ACC112 (cell line): ENCODE measurements at regions not wholly inside any gene's neighbourhood (a gene's known extent, or its start where the extent isn't known, plus 50 kb on each side); places are given as distances from the start of the nearest gene placed in this dataset.
"Not testable (repeated sequence)": the region's sequence is repeated elsewhere in the genome, so short reads cannot be mapped to it uniquely, and the experiment has no call there.

ENCODE experiments used
- H2AFZ ChIP-seq: fragments of 200-600 bp; sonication (generic); one replicate; pipeline ENCODE4 v1.6.0; 2017; ENCODE audit warnings: antibody characterized with exemption, low read length; ENCODE audit not compliant: unreplicated experiment
- H3K27ac ChIP-seq: fragments of 200-600 bp; sonication (generic); 2 replicates; pipeline ENCODE4 v1.5.1; 2014; ENCODE audit warnings: low read depth, mild to moderate bottlenecking, antibody characterized with exemption, low read length, moderate library complexity
- H3K27me3 ChIP-seq: fragments of 200-600 bp; sonication (generic); 2 replicates; pipeline ENCODE4 v1.6.1; 2014; ENCODE audit warnings: mild to moderate bottlenecking, antibody characterized with exemption, low read length, moderate library complexity, mixed read lengths; ENCODE audit not compliant: insufficient read depth
- H3K36me3 ChIP-seq: fragments of 200-600 bp; sonication (generic); 2 replicates; pipeline ENCODE4 v1.6.1; 2016; ENCODE audit warnings: mild to moderate bottlenecking, antibody characterized with exemption, low read length, moderate library complexity, mixed read lengths; ENCODE audit not compliant: insufficient read depth
- H3K4me1 ChIP-seq: fragments of 200-600 bp; sonication (generic); one replicate; pipeline ENCODE4 v1.6.1; 2016; ENCODE audit warnings: low read length, mixed read lengths; ENCODE audit not compliant: insufficient read depth, unreplicated experiment, control insufficient read depth
- H3K4me3 ChIP-seq: fragments of 200-600 bp; sonication (generic); 2 replicates; pipeline ENCODE4 v1.5.1; 2014; ENCODE audit warnings: mild to moderate bottlenecking, low read depth, low read length
- H3K79me2 ChIP-seq: fragments of 200-600 bp; sonication (generic); one replicate; pipeline ENCODE4 v1.6.0; 2016; ENCODE audit warnings: low read length; ENCODE audit not compliant: control insufficient read depth, unreplicated experiment, insufficient read depth

GRCh38 chr3:105974381-105974780 lies 105.6 kb upstream of the CBLB start:
- H3K27ac ChIP-seq = no peak overlapping the region
- H3K36me3 ChIP-seq = no peaks in the 10 kb centered on the region
- no peaks in the 10 kb centered on the region for H3K27me3 ChIP-seq
- no peaks in the 10 kb centered on the region for H3K79me2 ChIP-seq
- no peaks in the 10 kb centered on the region for H3K4me1 ChIP-seq
- H3K4me3 ChIP-seq = no peak overlapping the region
- no peak overlapping the region for H2AFZ ChIP-seq

- Histone ChIP-seq H3K4me1 (peaks cover 7% of the 10 kb centered on the region), H3K27me3 (no peaks in the 10 kb centered on the region), H3K79me2 (no peaks in the 10 kb centered on the region), H3K36me3 (no peaks in the 10 kb centered on the region), H3K27ac (no peak overlapping the region), H3K4me3 (no peak overlapping the region), H2AFZ (no peak overlapping the region)
Measured at GRCh38 chr3:105976196-105976595, 107.4 kb upstream of the CBLB start.

DNA sequence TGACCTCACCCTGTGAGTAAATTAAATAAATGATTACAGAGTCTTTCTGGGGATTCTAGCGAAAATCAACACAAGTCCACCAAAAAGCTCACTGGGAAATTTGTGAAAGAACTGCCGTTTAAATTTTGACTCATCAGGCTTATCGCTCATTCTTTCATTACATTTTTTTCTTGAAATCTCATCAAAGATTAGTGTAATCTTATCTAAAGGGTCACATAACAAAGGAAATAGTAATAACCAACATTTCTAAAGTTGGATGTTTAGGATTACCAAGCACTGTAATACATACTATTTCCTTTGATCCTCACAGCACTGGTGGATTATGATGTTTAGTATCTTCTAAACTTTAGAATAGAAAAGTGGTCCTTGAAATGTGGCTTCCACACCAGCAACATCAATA lies 111.1 kb upstream of the CBLB start:
- Histone ChIP-seq H3K27me3 (no peaks in the 10 kb centered on the region), H3K79me2 (no peaks in the 10 kb centered on the region), H3K4me1 (peaks cover 7% of the 10 kb centered on the region), H2AFZ (peak overlapping the region; percentile 48), H3K4me3 (no peak overlapping the region), H3K27ac (no peak overlapping the region), H3K36me3 (no peaks in the 10 kb centered on the region)

- H3K36me3 ChIP-seq = no peaks in the 10 kb centered on the region
- no peak overlapping the region for H2AFZ ChIP-seq
- no peaks in the 10 kb centered on the region for H3K79me2 ChIP-seq
- H3K27ac ChIP-seq = no peak overlapping the region
- H3K4me1 ChIP-seq = peaks cover 7% of the 10 kb centered on the region
- no peak overlapping the region for H3K4me3 ChIP-seq
- H3K27me3 ChIP-seq = no peaks in the 10 kb centered on the region
Measured at GRCh38 chr3:105982207-105982606, 113.4 kb upstream of the CBLB start.

DNA sequence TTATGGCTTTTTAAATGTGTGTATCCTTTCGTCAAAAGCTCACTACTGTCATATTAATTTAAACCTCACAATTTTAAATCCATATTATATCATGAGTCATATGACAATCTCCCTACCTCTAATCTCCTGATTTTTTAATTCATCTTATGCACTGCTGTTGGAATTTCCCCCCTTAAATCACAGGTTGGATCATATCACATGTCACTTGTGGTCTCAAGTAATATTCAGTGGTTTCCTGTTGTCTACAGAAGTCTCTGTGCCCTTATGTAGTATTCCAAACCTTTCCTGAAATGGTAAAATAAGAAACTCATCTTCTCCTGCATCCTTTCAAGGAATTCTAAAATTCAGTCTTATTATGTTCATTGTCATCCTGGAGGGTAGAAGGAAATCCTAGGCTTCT lies 116.0 kb upstream of the CBLB start:
- Histone ChIP-seq H3K27ac (no peak overlapping the region), H3K4me3 (no peak overlapping the region), H3K4me1 (peaks cover 5% of the 10 kb centered on the region), H3K27me3 (no peaks in the 10 kb centered on the region), H3K79me2 (no peaks in the 10 kb centered on the region), H2AFZ (no peak overlapping the region), H3K36me3 (no peaks in the 10 kb centered on the region)

- not testable (repeated sequence) for H3K4me3 ChIP-seq, H3K4me1 ChIP-seq, H3K27ac ChIP-seq, H3K79me2 ChIP-seq, H3K36me3 ChIP-seq, H3K27me3 ChIP-seq
- H2AFZ ChIP-seq = peak overlapping the region; percentile 41
Measured at GRCh38 chr3:105986343-105986742, 117.5 kb upstream of the CBLB start.

GRCh38 chr3:105987809-105988208 lies 119.0 kb upstream of the CBLB start:
- Histone ChIP-seq H3K4me3 (peak overlapping the region; percentile 26; the same call in 1 of the 2 replicates), H3K27me3 (no peaks in the 10 kb centered on the region), H3K36me3 (no peaks in the 10 kb centered on the region), H2AFZ (peak overlapping the region; percentile 36), H3K79me2 (no peaks in the 10 kb centered on the region), H3K27ac (no peak overlapping the region), H3K4me1 (no peaks in the 10 kb centered on the region)

- Histone ChIP-seq H3K27me3 (no peaks in the 10 kb centered on the region), H2AFZ (peak overlapping the region; percentile 36), H3K79me2 (no peaks in the 10 kb centered on the region), H3K4me1 (no peaks in the 10 kb centered on the region), H3K36me3 (no peaks in the 10 kb centered on the region), H3K27ac (no peak overlapping the region), H3K4me3 (no peak overlapping the region)
Measured at GRCh38 chr3:105988540-105989212, 119.9 kb upstream of the CBLB start.

DNA sequence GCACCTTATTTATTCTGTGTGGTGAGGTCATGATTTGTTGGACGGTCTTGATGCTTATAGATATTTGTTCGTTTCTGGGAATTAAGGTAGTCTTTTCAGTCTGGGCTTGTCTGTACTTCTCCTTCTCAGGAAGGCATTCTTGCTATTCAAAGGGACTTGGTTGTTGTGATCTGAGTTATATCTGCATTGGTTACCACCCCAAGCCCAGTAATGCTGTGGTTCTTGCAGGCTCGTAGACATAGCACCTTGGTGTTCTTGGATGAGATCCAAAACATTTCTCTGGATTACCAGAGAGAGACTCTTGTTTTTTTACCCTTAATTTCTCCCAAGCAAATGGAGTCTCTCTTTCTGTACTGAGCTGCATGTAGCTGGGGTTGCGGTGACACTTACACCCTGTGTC lies 128.0 kb upstream of the CBLB start:
- Histone ChIP-seq H3K79me2 (no peaks in the 10 kb centered on the region), H2AFZ (no peak overlapping the region), H3K4me1 (peaks cover 14% of the 10 kb centered on the region), H3K27ac (no peak overlapping the region), H3K36me3 (no peaks in the 10 kb centered on the region), H3K4me3 (no peak overlapping the region), H3K27me3 (no peaks in the 10 kb centered on the region)

DNA sequence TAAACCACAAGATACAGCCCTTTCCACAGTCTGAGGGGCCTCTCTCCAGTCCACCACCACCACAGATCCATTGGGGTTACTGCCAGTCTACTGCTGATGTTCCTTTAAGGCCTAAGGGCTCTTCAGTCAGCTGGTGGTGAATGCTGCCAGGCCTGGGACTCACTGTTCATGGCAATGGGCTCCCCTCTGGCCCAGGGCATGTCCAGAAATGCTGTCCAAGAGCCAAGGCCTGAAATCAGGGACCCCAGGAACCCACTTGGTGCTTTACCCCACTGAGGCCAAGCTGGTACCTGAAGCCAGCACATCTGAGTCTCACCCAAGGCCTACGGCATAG lies 128.6 kb upstream of the CBLB start:
- Histone ChIP-seq H3K4me3 (no peak overlapping the region), H3K4me1 (peaks cover 14% of the 10 kb centered on the region), H3K36me3 (no peaks in the 10 kb centered on the region), H2AFZ (no peak overlapping the region), H3K27ac (peak overlapping the region; percentile 84), H3K27me3 (no peaks in the 10 kb centered on the region), H3K79me2 (no peaks in the 10 kb centered on the region)

DNA sequence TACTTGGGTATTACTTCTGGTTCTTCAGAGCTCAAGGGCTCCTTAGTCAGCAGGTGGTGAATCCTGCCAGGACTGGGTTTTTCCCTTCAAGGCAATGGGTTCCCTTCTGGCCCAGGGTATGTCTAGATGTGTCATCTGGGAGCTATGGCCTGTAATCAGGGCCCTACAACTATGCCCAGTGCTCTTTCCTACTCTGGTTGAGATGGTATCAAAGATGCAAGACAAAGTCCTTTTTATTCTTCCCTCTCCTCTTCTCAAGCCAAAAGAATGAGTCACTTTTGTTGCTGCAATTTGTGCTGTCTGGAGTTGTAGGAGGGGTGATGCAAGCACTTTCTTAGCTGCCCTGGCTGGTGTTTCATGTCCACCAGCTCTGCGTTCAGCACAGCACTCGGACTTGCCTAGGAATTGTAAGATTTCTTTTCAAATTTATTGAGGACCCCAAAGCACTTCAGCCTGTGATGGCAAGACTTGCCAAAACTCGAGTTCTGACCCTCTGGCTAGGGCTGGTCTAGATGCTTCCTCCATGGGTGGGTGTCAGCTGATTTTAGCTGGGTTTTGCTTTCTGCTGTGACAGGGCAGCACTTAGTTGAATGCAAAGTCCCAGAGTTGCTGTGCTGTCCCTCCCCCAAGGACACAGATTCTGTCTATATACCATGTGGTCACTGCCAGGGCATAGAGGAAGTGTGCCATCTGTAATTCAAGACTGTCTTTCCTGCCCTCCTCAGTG lies 129.2 kb upstream of the CBLB start:
- H3K4me1 ChIP-seq = peaks cover 14% of the 10 kb centered on the region
- H2AFZ ChIP-seq = peak overlapping the region; percentile 63
- H3K36me3 ChIP-seq = no peaks in the 10 kb centered on the region
- no peaks in the 10 kb centered on the region for H3K79me2 ChIP-seq
- H3K27ac ChIP-seq = peak overlapping the region; percentile 84
- H3K27me3 ChIP-seq = no peaks in the 10 kb centered on the region
- H3K4me3 ChIP-seq = peak overlapping the region; percentile 63
